ENCODE measurements at regions not wholly inside any gene's neighbourhood (a gene's known extent, or its start where the extent isn't known, plus 50 kb on each side); places are given as distances from the start of the nearest gene placed in this dataset.

DNA sequence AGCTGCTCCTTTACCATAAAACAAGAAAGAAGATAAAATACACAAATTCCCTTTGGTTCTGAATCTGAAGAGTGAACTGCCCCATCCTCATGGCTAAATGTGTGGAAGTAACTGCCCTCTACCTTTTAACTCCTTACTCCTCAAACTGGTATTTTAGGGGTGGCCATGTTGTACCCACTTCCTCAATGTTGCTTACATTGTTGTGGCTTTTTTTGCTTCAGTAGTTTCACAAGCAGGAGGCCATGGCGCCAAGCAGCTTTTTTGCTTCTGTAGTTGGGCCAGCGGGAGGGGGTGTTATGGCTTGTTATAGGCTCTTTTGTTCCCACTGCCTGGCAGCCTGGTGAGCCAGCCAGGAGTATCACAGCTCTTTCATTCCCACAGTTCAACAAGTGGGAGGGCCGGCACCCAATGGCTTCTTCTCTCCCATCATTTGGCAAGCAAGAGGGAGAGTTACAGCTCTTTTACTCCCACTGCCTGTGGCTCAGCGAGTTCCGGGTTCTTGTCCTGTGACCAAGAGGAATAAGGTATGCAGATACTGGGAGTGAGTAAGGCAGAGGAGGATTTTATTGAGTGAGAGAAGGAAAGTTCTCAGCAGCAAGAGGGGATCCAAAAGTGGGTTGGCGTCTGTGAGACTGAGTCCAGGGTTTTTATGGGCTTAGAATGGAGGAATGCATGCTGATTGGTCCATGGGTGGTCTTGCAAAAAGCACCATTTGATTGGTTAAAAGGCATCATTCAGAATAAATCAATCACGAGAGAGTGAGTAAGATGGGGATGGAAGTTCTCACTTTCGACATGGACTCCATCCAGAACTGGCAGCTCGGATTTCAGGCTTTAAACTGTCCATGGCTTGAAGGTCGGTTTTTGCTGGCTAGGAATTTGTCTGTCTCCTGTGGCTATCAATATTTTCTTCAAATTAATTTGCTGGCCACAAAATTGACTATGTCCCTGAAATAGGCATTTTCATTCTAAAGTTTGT lies 429.6 kb downstream of the HLX start:
- no peak for TF ChIP-seq POLR2A (IDR thresholded peaks at IDR 0.05; ENCODE audit: low read depth, low read length)
- TF ChIP-seq, protein P1, sequence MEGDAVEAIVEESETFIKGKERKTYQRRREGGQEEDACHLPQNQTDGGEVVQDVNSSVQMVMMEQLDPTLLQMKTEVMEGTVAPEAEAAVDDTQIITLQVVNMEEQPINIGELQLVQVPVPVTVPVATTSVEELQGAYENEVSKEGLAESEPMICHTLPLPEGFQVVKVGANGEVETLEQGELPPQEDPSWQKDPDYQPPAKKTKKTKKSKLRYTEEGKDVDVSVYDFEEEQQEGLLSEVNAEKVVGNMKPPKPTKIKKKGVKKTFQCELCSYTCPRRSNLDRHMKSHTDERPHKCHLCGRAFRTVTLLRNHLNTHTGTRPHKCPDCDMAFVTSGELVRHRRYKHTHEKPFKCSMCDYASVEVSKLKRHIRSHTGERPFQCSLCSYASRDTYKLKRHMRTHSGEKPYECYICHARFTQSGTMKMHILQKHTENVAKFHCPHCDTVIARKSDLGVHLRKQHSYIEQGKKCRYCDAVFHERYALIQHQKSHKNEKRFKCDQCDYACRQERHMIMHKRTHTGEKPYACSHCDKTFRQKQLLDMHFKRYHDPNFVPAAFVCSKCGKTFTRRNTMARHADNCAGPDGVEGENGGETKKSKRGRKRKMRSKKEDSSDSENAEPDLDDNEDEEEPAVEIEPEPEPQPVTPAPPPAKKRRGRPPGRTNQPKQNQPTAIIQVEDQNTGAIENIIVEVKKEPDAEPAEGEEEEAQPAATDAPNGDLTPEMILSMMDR (IDR thresholded peaks at IDR 0.05; ENCODE audit: extremely low read depth in 1 of 2, insufficient read depth in 1 of 2, low read depth in 1 of 2, low read length in 2 of 2) = no peak
- TF ChIP-seq POLR2AphosphoS5 (IDR thresholded peaks at IDR 0.05; ENCODE audit: insufficient read depth, low read depth, low read length) = no peak
- no peak for TF ChIP-seq MYC (IDR thresholded peaks at IDR 0.05; ENCODE audit: low read depth, low read length)
- no peak for TF ChIP-seq EZH2 (IDR thresholded peaks at IDR 0.05; ENCODE audit: borderline replicate concordance, low read depth, low read length, severe bottlenecking)
